GM12872 (cell line): ENCODE measurements at regions not wholly inside any gene's neighbourhood (a gene's known extent, or its start where the extent isn't known, plus 50 kb on each side); places are given as distances from the start of the nearest gene placed in this dataset.

Source experiments
- CTCF ChIP-seq: IDR thresholded peaks from 3 replicates; pipeline ENCODE4 v1.5.1; 2011; ENCODE audit warnings: low read depth, mild to moderate bottlenecking, low read length, moderate library complexity; ENCODE audit not compliant: insufficient read depth

GRCh38 chr13:69571606-69572323 lies 535.9 kb upstream of the ATXN8OS start:
- no peak for TF ChIP-seq CTCF

- TF ChIP-seq CTCF: no peak
Measured at GRCh38 chr13:69567514-69567913, 540.1 kb upstream of the ATXN8OS start.

- TF ChIP-seq CTCF: no peak
Measured at GRCh38 chr13:69566104-69566716, 541.4 kb upstream of the ATXN8OS start.

GRCh38 chr13:69565334-69565733 lies 542.3 kb upstream of the ATXN8OS start:
- peak; percentile 61 for TF ChIP-seq CTCF

GRCh38 chr13:69556540-69557196 lies 551.0 kb upstream of the ATXN8OS start:
- no peak for TF ChIP-seq CTCF

GRCh38 chr13:69553976-69554375 lies 553.6 kb upstream of the ATXN8OS start:
- no peak for TF ChIP-seq CTCF

- TF ChIP-seq CTCF: no peak
Measured at GRCh38 chr13:69551193-69551592, 556.4 kb upstream of the ATXN8OS start.
